PFSK-1 (cell line): ENCODE measurements at regions not wholly inside any gene's neighbourhood (a gene's known extent, or its start where the extent isn't known, plus 50 kb on each side); places are given as distances from the start of the nearest gene placed in this dataset.

Experiments
- FOXP2 ChIP-seq: optimal IDR thresholded peaks from 2 replicates; pipeline ENCODE3; 2011; ENCODE audit warnings: borderline replicate concordance, control low read depth, inconsistent platforms; ENCODE audit not compliant: insufficient read depth; ENCODE audit errors: extremely low read length, extremely low read depth
- POLR2AphosphoS5 ChIP-seq: IDR thresholded peaks from 2 replicates; pipeline ENCODE4 v1.6.1; 2012; ENCODE audit warnings: low read depth, mild to moderate bottlenecking, control low read depth, low read length, moderate library complexity
- REST ChIP-seq, 2 experiments: IDR thresholded peaks; 2 replicates each; pipeline versions ENCODE4 v1.6.1 to v1.8.0; 2011 to 2012; ENCODE audit warnings: low read depth in 2 of 2, low read length in 2 of 2, control low read depth in 1 of 2, inconsistent platforms in 1 of 2, mild to moderate bottlenecking in 1 of 2, moderate library complexity in 1 of 2; ENCODE audit not compliant: insufficient read depth in 1 of 2
- SIN3A ChIP-seq: IDR thresholded peaks from 2 replicates; pipeline ENCODE4 v1.6.1; 2012; ENCODE audit warnings: mild to moderate bottlenecking, low read length, moderate library complexity, borderline replicate concordance; ENCODE audit not compliant: insufficient read depth
- TAF1 ChIP-seq: IDR thresholded peaks from 2 replicates; pipeline ENCODE4 v1.6.1; 2012; ENCODE audit warnings: low read length, control low read depth, borderline replicate concordance; ENCODE audit not compliant: insufficient read depth

- no peak for TF ChIP-seq SIN3A
- TF ChIP-seq POLR2AphosphoS5, result no peak
- TF ChIP-seq TAF1, result no peak
Observed at GRCh38 chr11:36890121-36890679, 292.2 kb upstream of the RAG2 start.

DNA sequence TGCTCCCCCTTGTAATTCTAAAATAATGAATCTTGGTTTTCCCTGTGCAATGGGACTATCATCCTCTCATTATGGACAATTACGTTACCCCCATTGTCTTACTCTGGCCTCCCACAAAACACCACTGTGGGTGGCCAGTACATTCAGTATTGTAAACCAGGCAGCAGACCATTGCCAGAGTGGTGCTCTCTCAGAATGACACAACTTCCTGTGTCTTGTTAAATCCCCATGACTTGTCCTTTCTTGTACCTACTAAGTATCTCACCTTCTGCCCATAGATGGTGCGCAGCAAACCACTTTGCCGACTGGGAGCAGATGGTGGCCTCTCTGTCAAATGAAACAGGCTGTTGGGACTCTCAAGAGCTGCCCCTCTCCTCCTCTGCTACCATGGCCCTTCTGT, 287.1 kb upstream of the RAG2 start:
- TF ChIP-seq POLR2AphosphoS5 (no peak), REST (IDR thresholded peaks at IDR 0.05; ENCODE audit: insufficient read depth in 1 of 2, low read depth in 2 of 2, low read length in 2 of 2) (no peak), FOXP2 (no peak), SIN3A (no peak), TAF1 (no peak)

- TF ChIP-seq FOXP2 (no peak), REST (IDR thresholded peaks at IDR 0.05; ENCODE audit: insufficient read depth in 1 of 2, low read depth in 2 of 2, low read length in 2 of 2) (no peak), SIN3A (no peak), POLR2AphosphoS5 (no peak), TAF1 (no peak)
Observed at GRCh38 chr11:36878737-36879136, 280.7 kb upstream of the RAG2 start.

DNA sequence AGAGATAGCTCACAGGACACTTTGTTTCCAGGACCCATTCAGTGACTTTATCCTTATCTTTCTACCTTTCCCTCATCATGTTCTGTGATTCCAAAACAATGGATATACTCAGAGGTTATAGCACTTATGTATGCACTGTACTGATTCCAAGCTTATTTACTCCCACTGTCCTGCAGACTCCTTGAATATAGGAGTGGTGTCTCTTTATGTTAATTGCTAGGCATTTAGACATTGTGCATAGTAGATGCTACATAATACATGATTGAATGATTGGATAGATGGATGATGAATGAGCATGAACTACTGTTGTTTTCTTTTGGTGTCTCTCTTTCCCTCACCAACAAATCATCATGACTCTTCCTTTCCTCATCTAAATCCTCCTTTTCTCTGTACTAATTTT, 279.1 kb upstream of the RAG2 start:
- TF ChIP-seq POLR2AphosphoS5, result no peak
- TF ChIP-seq TAF1, result no peak
- TF ChIP-seq SIN3A, result no peak
- TF ChIP-seq REST (IDR thresholded peaks at IDR 0.05; ENCODE audit: insufficient read depth in 1 of 2, low read depth in 2 of 2, low read length in 2 of 2), result no peak
- no peak for TF ChIP-seq FOXP2

DNA sequence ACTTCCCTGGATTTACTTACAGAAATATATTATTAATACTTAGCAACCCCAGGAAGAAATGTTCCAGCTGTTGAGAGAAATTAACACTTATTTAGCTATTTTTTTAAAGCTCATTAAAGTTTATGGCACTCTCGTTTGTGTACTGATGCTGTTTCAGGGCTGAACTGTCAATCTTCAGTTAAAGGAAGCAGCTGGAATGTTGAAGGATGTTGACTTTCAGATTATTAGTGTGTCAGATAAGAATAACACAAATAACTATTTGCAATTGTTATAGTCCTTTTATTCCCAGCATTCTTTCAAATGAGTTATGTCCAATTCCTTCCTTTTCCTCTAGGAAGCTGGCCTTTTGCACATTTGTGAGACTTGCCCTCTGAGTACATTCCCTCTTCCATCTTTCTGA, 278.2 kb upstream of the RAG2 start:
- TF ChIP-seq REST (IDR thresholded peaks at IDR 0.05; ENCODE audit: insufficient read depth in 1 of 2, low read depth in 2 of 2, low read length in 2 of 2), result no peak

- TF ChIP-seq REST (IDR thresholded peaks at IDR 0.05; ENCODE audit: insufficient read depth in 1 of 2, low read depth in 2 of 2, low read length in 2 of 2) (no peak), SIN3A (no peak), POLR2AphosphoS5 (no peak), TAF1 (no peak), FOXP2 (no peak)
Observed at GRCh38 chr11:36874291-36874690, 276.3 kb upstream of the RAG2 start.
